ENCODE measurements at regions not wholly inside any gene's neighbourhood (a gene's known extent, or its start where the extent isn't known, plus 50 kb on each side); places are given as distances from the start of the nearest gene placed in this dataset.

GRCh38 chr13:73210218-73210883 lies 151.5 kb downstream of the KLF5 start:
- no peak for TF ChIP-seq CTCF (IDR thresholded peaks at IDR 0.05)
- TF ChIP-seq EP300 (IDR thresholded peaks at IDR 0.05), result no peak
